ENCODE measurements at regions not wholly inside any gene's neighbourhood (a gene's known extent, or its start where the extent isn't known, plus 50 kb on each side); places are given as distances from the start of the nearest gene placed in this dataset.

DNA sequence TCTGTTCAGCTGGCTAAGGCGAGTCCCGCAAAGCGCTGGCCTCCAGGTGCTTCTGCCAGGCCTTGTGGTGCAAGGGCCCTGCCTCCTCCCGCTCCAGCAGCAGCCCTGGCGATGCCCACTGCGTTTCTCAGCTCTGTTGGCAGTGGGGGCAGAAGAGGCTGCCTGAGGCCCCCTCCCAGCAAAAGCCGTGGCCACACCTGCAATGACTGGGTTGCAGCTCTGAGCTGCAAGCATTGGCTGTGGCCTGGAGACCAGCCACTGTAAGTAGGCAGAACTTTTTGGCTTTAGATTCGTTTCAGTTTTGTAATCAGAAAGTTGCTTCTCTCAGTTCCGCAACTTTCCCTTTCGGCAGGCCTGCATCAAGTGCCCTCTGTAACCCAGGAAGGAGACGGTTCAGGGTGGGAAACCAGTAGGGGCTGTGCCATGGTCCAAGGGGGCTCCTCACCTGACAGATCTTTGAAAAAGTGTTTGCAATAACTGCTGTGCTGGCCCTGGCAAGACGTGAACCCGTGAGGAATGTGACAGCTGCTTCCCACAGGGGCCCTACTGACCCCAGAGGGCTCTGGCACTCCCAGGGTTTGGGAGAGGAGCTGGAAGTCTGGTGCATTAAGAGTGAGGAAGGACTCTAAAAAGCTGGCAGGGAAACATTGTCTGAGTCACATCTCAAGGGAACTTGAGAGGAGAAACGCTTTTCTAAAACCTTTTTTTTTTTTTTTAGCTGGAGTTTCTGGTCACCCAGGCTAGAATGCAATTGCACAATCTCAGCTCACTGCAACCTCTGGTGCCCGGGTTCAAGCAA is 54.5 kb upstream of the MAX start:
- TF ChIP-seq EZH2phosphoT487 (IDR thresholded peaks at IDR 0.05; ENCODE audit: borderline replicate concordance) (no peak), CTCF (conservative IDR thresholded peaks at IDR 0.05; ENCODE audit: low read length) (no peak)
